Stimulated activated naive CD4-positive, alpha-beta T cell treated with Interleukin-2 at 50 U/mL for 16 hours (primary cell): ENCODE measurements at regions not wholly inside any gene's neighbourhood (a gene's known extent, or its start where the extent isn't known, plus 50 kb on each side); places are given as distances from the start of the nearest gene placed in this dataset.

Experiments
- DNase-seq: peaks from one replicate; lab custom pipeline; 2025; lab: John Stamatoyannopoulos, UW

- no peak for DNase-seq
Observed at GRCh38 chr20:40591119-40591518, 97.9 kb downstream of the MAFB start.

DNA sequence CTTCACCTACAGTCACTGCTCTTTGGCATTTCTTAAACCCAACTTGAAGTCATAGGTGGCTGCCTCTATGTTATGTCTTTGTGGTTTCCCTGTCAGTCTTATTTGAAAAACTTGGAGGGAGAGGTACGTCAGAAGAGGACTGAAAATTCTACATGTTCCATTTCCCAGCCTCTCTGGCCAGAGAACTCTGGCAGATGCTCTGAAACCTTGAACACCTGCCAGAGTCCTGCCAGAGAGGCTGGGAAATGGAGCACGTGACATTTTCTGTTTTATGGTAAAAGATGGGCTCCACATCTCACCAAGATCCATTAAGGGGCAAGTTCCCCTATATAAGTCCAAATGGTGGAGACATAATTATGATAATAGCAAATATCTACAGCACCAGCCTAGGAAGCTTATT, 99.5 kb downstream of the MAFB start:
- no peak for DNase-seq

- no peak for DNase-seq
Observed at GRCh38 chr20:40588891-40589290, 100.1 kb downstream of the MAFB start.

DNA sequence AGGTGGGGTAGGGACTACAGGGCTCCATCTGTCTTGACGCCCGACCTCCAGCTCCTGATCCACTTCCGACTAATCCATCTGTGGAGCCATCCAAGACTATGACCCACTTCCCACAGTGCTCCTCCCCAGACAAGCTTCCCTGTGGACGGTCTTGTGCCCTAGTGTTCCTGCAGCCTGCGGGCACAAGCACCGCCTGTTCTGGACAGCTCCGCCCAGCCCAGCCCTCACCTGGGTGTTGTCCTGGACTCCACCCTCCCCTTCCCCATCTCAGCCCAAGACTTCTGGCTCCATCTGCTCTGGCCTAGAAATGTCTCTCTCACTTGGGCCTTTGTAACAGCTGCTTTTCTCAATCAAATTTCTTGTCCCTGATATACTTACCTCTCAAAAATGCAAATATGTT, 102.0 kb downstream of the MAFB start:
- DNase-seq, result no peak

DNA sequence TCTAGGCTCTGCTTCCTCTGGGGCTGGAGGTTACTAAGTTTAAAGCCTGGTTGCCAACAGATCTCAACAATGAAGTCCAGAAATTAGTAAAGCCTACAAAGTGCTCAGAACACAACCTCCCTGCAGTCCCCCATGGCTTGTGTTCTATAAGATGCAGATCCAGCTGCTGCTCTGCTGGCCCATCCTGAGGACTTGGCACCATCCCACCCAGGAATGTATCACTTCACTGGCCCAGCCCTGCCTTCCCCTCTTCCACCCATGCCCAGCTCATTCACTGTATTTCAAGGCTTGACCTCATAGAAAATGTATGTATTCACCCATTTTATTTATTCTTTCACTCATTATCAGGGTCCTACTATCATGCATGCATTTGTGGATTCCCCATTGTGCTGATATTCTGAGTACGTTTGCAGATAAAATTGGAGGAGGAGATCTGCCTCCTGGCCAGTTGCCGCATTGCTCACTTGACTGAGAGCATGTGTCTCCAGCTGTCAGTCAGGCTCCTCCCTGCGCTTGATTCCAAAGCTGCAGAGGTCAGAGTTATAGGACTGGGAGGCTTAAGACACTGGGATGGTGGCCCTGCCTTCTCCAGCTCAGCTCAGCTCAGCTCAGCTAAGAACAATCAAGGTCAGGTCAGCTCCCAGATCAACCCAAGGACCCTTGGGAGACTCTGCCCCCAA, 104.8 kb downstream of the MAFB start:
- no peak for DNase-seq

GRCh38 chr20:40583636-40584035, 105.4 kb downstream of the MAFB start:
- DNase-seq, result no peak

DNA sequence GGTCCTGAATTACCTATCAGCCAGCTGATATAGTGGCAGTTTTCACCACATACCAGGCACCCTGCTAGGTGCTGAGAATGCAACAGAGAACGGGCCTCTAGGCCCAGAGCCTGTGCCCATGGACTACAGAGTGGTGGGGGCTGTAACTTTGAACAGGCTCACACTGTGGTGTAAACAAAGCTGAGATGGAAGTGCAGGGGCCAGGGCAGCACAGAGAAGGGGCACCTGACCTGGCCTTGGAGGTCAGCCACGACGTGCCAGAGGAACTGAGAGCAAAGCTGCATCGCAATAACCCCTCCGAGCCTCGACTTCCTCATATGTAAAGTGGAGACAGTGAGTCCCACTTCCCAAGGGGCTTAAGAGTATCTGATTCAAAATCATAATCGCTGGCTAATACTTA, 105.8 kb downstream of the MAFB start:
- no peak for DNase-seq

- no peak for DNase-seq
Observed at GRCh38 chr20:40582531-40582930, 106.5 kb downstream of the MAFB start.

- no peak for DNase-seq
Observed at GRCh38 chr20:40579701-40580100, 109.3 kb downstream of the MAFB start.

- DNase-seq, result no peak
Observed at GRCh38 chr20:40578961-40579360, 110.1 kb downstream of the MAFB start.

DNA sequence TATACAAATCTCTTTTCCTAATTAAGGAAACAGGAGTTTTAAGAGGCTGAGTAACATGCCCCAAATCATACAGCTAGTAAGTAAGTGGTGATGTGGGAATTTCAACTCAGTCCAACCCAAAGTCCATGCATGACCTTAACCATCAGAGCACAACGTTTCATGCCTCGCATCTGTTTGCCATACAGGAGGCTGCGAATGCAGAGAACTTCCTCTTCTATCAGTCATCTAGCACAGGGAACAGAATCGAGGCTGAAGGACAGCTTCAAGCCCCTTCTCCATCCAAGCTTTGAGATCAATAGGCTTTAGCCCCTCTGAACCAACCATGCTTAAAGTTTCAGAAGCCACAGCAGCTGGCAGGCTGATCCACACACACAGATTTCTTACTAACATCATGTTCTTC, 113.2 kb downstream of the MAFB start:
- DNase-seq, result no peak

- DNase-seq, result no peak
Observed at GRCh38 chr20:40572251-40572650, 116.8 kb downstream of the MAFB start.

GRCh38 chr20:40571639-40572038, 117.4 kb downstream of the MAFB start:
- no peak for DNase-seq

- no peak for DNase-seq
Observed at GRCh38 chr20:40568200-40568599, 120.8 kb downstream of the MAFB start.

DNA sequence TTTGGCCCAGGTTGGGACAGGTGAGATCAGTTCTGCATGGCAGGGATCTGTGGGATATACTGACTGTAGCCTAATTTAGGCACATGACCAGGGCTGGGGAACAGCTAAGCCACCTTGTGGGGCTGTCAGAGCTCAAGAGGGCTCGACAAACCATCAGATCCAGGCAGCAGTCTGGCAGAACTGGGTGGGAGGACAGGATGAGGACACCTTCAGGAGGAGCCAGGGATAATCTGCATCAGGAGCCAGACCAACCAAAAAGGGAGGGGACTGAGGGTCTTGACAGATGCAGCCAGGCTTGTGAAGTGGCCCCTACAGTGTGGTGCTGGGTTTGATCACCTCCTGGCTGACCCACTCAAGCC, 123.4 kb downstream of the MAFB start:
- DNase-seq, result no peak

DNA sequence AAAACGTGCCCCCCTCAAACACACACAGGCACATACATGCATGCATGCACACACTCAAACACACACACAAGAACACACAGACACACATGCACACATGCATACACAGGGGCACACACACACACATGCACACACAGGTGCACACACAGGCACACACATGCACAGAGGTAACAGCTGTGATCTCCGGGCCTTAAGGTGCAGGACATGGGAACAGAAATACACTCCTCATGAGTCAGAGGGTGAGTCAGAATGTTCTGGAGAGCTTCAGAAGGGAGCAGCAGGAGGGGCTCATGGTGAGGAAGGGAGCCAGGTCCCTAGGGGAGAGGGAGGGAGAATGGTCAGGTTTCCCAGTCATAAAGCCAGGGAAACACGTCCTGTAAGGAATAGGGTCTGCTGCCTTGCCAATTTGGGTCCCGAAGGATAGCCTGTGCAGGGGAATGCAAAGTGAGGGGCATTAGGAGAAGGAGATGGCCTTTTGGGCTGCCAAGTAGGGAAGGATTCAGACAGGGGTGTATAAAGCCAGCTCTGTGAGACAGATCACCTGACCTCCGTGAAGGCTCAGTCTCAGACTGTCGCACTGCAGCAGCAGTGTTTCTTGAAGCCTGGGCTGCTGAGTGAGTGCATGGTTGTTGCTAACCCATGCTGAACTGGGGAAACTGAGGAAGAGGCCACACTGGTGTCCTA, 123.9 kb downstream of the MAFB start:
- no peak for DNase-seq

- DNase-seq, result no peak
Observed at GRCh38 chr20:40563296-40563950, 125.6 kb downstream of the MAFB start.

DNA sequence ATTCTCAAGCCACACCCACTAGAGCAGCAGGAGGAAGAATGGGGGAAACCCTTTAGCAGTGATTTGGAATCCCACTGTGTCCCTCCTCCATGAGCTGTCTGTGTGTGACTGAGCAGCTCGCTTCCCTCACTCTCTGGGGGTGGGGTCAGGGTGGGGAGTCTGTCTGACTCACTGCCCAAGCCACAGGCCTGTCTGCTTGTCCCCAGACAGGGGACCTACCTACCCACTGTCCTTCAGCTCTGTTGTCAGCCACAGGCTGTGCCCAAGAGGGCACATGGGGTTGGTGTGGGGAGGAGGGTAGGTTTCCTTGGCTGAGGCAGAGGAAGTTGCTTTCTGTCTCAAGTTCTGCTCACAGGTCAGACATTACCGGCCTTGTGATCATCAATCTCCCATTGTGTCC, 127.0 kb downstream of the MAFB start:
- no peak for DNase-seq

DNA sequence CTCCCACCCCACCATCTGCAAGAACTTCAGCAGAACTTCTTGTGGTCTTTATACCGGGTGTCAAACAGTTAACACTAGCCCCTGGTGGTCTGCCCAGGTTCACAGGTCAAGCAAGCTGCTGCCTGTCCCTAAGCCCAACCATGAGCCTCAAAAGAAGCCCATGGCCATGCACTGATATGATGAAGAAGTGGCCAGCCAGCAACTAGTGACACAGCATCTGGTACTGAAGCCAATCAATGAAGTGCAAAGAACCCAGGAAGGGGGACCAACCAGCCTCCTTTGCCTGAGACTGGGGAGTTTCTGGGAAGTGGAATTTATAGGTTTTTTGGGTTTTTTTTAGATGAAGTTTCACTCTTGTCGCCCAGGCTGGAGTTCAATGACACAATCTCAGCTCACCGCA, 127.8 kb downstream of the MAFB start:
- DNase-seq, result no peak

- no peak for DNase-seq
Observed at GRCh38 chr20:40558212-40558611, 130.8 kb downstream of the MAFB start.

DNA sequence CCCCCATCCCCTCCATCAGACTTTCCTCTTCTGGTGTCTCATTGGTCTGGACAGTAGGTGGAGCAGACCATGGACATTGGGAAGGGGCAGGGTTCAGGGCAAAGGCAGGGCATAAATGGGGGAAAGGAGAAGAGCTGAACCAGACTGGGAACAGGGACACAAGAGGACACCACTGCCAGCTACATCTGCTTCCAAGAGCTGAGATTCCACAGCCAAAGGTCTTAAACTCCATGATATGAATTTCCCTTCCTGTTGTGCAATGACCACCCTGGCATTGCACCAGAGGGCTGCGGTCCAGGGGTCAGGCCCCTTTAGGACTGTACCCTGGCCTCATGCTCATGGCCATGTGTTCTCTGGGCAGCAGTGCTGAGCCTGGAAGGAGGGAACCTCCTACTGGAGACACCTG, 137.9 kb downstream of the MAFB start:
- no peak for DNase-seq

DNA sequence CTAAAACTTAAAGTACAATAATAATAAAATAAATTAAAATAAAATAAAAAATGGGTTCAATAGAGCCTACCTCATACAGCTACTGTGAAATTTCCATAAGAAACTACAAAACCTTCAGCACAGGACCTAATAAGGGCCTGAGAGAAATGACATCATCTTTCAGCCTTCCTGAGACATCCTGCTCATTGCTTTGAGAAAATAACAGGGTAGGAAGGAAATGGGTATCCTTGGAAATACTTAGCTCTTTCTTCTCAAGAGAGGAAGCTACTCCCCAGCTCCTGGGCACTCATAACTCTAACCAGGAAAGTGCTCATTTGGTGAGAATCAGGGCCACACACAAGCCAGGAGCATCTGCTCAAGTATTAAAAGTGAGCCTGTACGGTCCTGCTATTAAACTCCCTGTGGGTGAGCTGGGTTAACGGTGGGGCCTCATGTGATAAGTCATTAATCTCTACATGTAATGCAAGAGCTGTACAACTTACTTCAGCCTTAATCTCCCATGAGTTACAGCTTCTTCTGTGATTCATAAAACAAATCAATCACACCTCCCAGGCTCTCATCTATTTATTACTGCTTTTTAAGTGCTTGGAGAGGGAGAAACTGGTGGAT, 141.4 kb downstream of the MAFB start:
- DNase-seq, result no peak

GRCh38 chr20:40545478-40545877, 143.6 kb downstream of the MAFB start:
- DNase-seq, result no peak
